Common myeloid progenitor, CD34-positive (primary cell): ENCODE measurements at regions not wholly inside any gene's neighbourhood (a gene's known extent, or its start where the extent isn't known, plus 50 kb on each side); places are given as distances from the start of the nearest gene placed in this dataset.

Experiments used
- CTCF ChIA-PET: fragments of 350-600 bp; sonication (Branson Sonifier 250); formaldehyde crosslinking; loops from one replicate; lab custom pipeline; 2021; ENCODE audit warnings: antibody characterized with exemption; lab: Charles Lee
- POLR2A ChIA-PET: fragments of 350-600 bp; sonication (Branson Sonifier 250); formaldehyde crosslinking; loops from one replicate; lab custom pipeline; 2021; ENCODE audit warnings: antibody characterized with exemption; lab: Charles Lee
- DNase-seq, 3 donors: peaks; one replicate each; pipeline versions ENCODE4 v3.0.0 to v3.0.0-alpha.2; 2013
- H3K27ac ChIP-seq, 2 experiments: 1 replicate in 1 of 2; 2 replicates in 1 of 2; pipeline ENCODE4 v1.7.0; 2013; ENCODE audit warnings: inconsistent platforms in 2 of 2, low read length in 2 of 2, mild to moderate bottlenecking in 2 of 2, low read depth in 1 of 2, moderate library complexity in 1 of 2; ENCODE audit not compliant: severe bottlenecking in 2 of 2, insufficient read depth in 1 of 2, poor library complexity in 1 of 2
- H3K27me3 ChIP-seq, 5 experiments: replicated peaks in 2 of 5; 1 replicate in 3 of 5; 2 replicates in 2 of 5; pipeline versions ENCODE4 v1.6.1 to v1.7.0; 2013; ENCODE audit warnings: low read length in 4 of 5, mild to moderate bottlenecking in 2 of 5, moderate library complexity in 2 of 5, inconsistent platforms in 1 of 5; ENCODE audit not compliant: insufficient read depth in 5 of 5, control insufficient read depth in 4 of 5
- H3K36me3 ChIP-seq, 4 experiments: 1 replicate in 2 of 4; 2 replicates in 2 of 4; pipeline versions ENCODE4 v1.6.1 to v1.7.0; 2013; ENCODE audit warnings: low read length in 3 of 4, control low read depth in 1 of 4, mild to moderate bottlenecking in 1 of 4; ENCODE audit not compliant: control insufficient read depth in 4 of 4, insufficient read depth in 4 of 4
- H3K4me1 ChIP-seq, 4 experiments: 1 replicate in 3 of 4; 2 replicates in 1 of 4; pipeline versions ENCODE4 v1.6.1 to v1.7.1; 2013; ENCODE audit warnings: low read length in 3 of 4, mild to moderate bottlenecking in 3 of 4, control low read depth in 1 of 4, inconsistent platforms in 1 of 4, moderate library complexity in 1 of 4; ENCODE audit not compliant: control insufficient read depth in 4 of 4, insufficient read depth in 4 of 4; ENCODE audit errors: control extremely low read depth in 1 of 4
- H3K4me3 ChIP-seq, 7 experiments: 1 replicate in 4 of 7; 2 replicates in 3 of 7; pipeline versions ENCODE4 v1.5.1 to v1.7.0; 2013; ENCODE audit warnings: mild to moderate bottlenecking in 7 of 7, low read length in 6 of 7, moderate library complexity in 6 of 7, inconsistent platforms in 2 of 7, low read depth in 2 of 7, control low read depth in 1 of 7; ENCODE audit not compliant: insufficient read depth in 4 of 7, control insufficient read depth in 1 of 7; ENCODE audit errors: extremely low read depth in 1 of 7
- H3K9me3 ChIP-seq, 5 experiments: 1 replicate in 4 of 5; 2 replicates in 1 of 5; pipeline versions ENCODE4 v1.6.1 to v1.7.1; 2013; ENCODE audit warnings: low read length in 4 of 5, mild to moderate bottlenecking in 2 of 5, inconsistent platforms in 1 of 5, low read depth in 1 of 5, moderate library complexity in 1 of 5; ENCODE audit not compliant: control insufficient read depth in 4 of 5, insufficient read depth in 2 of 5; ENCODE audit errors: control extremely low read depth in 1 of 5
- WGBS: methylation state at CpG from one replicate; pipeline ENCODE4 v1.1.5; 2013; ENCODE audit not compliant: insufficient coverage; 5-methylcytosine and 5-hydroxymethylcytosine counted together

GRCh38 chrX:99913611-99914010 lies 496.5 kb downstream of the PCDH19 start:
- Histone ChIP-seq H3K36me3 (no peaks in the 10 kb centered on the region), H3K9me3 (no peaks in the 10 kb centered on the region), H3K4me1 (no peaks in the 10 kb centered on the region), H3K4me3 (no peak overlapping the region), H3K27ac (no peak overlapping the region), H3K27me3 (peaks cover 0 to 4% (median 0%) of the 10 kb centered on the region in 5 experiments)
- WGBS = 72% methylated on average over 4 of the region's 5 CpGs
- ChIA-PET CTCF (no interaction called here), POLR2A (no interaction called here)
- DNase-seq = no peak

- Histone ChIP-seq H3K9me3 (no peaks in the 10 kb centered on the region), H3K4me3 (no peak overlapping the region), H3K27me3 (peaks cover 0 to 4% (median 0%) of the 10 kb centered on the region in 5 experiments), H3K4me1 (no peaks in the 10 kb centered on the region), H3K27ac (no peak overlapping the region), H3K36me3 (no peaks in the 10 kb centered on the region)
- POLR2A ChIA-PET = no interaction called here
- WGBS = 83% methylated on average over 1 of the region's 1 CpG
- CTCF ChIA-PET = no interaction called here
- no peak for DNase-seq
These were observed 500.1 kb downstream of the PCDH19 start for GRCh38 chrX:99909946-99910345.

- no peaks in the 10 kb centered on the region for H3K27me3 ChIP-seq
- WGBS = 44% methylated on average over 2 of the region's 4 CpGs
These were observed 509.0 kb downstream of the PCDH19 start for GRCh38 chrX:99901091-99901490.

GRCh38 chrX:99887918-99888317 lies 522.2 kb downstream of the PCDH19 start:
- Histone ChIP-seq H3K4me1 (no peaks in the 10 kb centered on the region), H3K27me3 (no peaks in the 10 kb centered on the region), H3K36me3 (no peaks in the 10 kb centered on the region), H3K27ac (no peak overlapping the region), H3K9me3 (no peaks in the 10 kb centered on the region), H3K4me3 (no peak overlapping the region)
- CTCF ChIA-PET = interaction anchor here (0.6 kb wide), 1 partner anchor 1307 kb away, joined by 3 read pairs; no protein-coding TSS in a partner anchor
- POLR2A ChIA-PET = no interaction called here
- WGBS = 92% methylated on average over 6 of the region's 18 CpGs
- DNase-seq = no peak

More at GRCh38 chrX:99901091-99901490, 509.0 kb downstream of the PCDH19 start:
- CTCF ChIA-PET = no interaction called here
- H3K9me3 ChIP-seq = no peaks in the 10 kb centered on the region
- no peak for DNase-seq
- POLR2A ChIA-PET = no interaction called here
- no peaks in the 10 kb centered on the region for H3K36me3 ChIP-seq
- H3K4me1 ChIP-seq = no peaks in the 10 kb centered on the region
- no peak overlapping the region for H3K4me3 ChIP-seq
- no peak overlapping the region for H3K27ac ChIP-seq

- H3K9me3 ChIP-seq = no peaks in the 10 kb centered on the region
- ChIA-PET CTCF (no interaction called here), POLR2A (no interaction called here)
- H3K4me3 ChIP-seq = no peak overlapping the region
- no peak for DNase-seq
- no CpG with 5 or more reads among the region's 1 CpG for WGBS
- H3K36me3 ChIP-seq = no peaks in the 10 kb centered on the region
- no peaks in the 10 kb centered on the region for H3K4me1 ChIP-seq
- no peaks in the 10 kb centered on the region for H3K27me3 ChIP-seq
- H3K27ac ChIP-seq = no peak overlapping the region
These were observed 552.6 kb downstream of the PCDH19 start for GRCh38 chrX:99857455-99857854.

GRCh38 chrX:99833821-99834220 lies 576.3 kb downstream of the PCDH19 start:
- peaks cover 0 to 2% (median 0%) of the 10 kb centered on the region in 5 experiments for H3K9me3 ChIP-seq
- H3K27ac ChIP-seq = no peak overlapping the region
- ChIA-PET CTCF (no interaction called here), POLR2A (no interaction called here)
- H3K4me3 ChIP-seq = no peak overlapping the region
- DNase-seq = no peak
- no peaks in the 10 kb centered on the region for H3K4me1 ChIP-seq
- WGBS = no CpG with 5 or more reads among the region's 1 CpG
- H3K36me3 ChIP-seq = no peaks in the 10 kb centered on the region
- no peaks in the 10 kb centered on the region for H3K27me3 ChIP-seq

GRCh38 chrX:99820197-99820596 lies 589.9 kb downstream of the PCDH19 start:
- ChIA-PET CTCF (no interaction called here), POLR2A (no interaction called here)
- H3K27ac ChIP-seq = no peak overlapping the region
- H3K27me3 ChIP-seq = no peaks in the 10 kb centered on the region
- 33% methylated on average over 1 of the region's 2 CpGs for WGBS
- H3K4me1 ChIP-seq = no peaks in the 10 kb centered on the region
- no peaks in the 10 kb centered on the region for H3K9me3 ChIP-seq
- no peak for DNase-seq
- H3K4me3 ChIP-seq = no peak overlapping the region
- H3K36me3 ChIP-seq = no peaks in the 10 kb centered on the region
